MM.1S (cell line): ENCODE measurements at regions not wholly inside any gene's neighbourhood (a gene's known extent, or its start where the extent isn't known, plus 50 kb on each side); places are given as distances from the start of the nearest gene placed in this dataset.

ENCODE experiments used
- DNase-seq: peaks from one replicate; pipeline ENCODE4 v3.0.0-alpha.2; 2015
- H2AFZ ChIP-seq: fragments of 300-600 bp; sonication (generic); 2 replicates; pipeline ENCODE4 v1.6.0; 2016; ENCODE audit warnings: antibody characterized with exemption, low read length
- H3F3A ChIP-seq: fragments of 300-600 bp; sonication (generic); 2 replicates; pipeline ENCODE4 v1.6.1; 2016; ENCODE audit warnings: mild to moderate bottlenecking, antibody characterized with exemption, low read length, moderate library complexity, mixed read lengths; ENCODE audit not compliant: insufficient read depth
- H3K27ac ChIP-seq: fragments of 300-600 bp; sonication (generic); 2 replicates; pipeline ENCODE4 v1.5.1; 2016; ENCODE audit warnings: mild to moderate bottlenecking, low read length
- H3K27me3 ChIP-seq: fragments of 300-600 bp; sonication (generic); replicated peaks from 2 replicates; pipeline ENCODE4 v1.6.0; 2016; ENCODE audit warnings: low read length; ENCODE audit not compliant: insufficient read depth
- H3K36me3 ChIP-seq: fragments of 300-600 bp; sonication (generic); replicated peaks from 2 replicates; pipeline ENCODE4 v1.6.1; 2016; ENCODE audit warnings: mild to moderate bottlenecking, low read length, mixed read lengths; ENCODE audit not compliant: insufficient read depth
- H3K4me1 ChIP-seq: fragments of 300-600 bp; sonication (generic); 2 replicates; pipeline ENCODE4 v1.6.1; 2016; ENCODE audit warnings: low read length, mixed read lengths
- H3K4me2 ChIP-seq: fragments of 300-600 bp; sonication (generic); 2 replicates; pipeline ENCODE4 v1.6.0; 2016; ENCODE audit warnings: low read depth, low read length
- H3K4me3 ChIP-seq: fragments of 300-600 bp; sonication (generic); 2 replicates; pipeline ENCODE4 v1.5.1; 2016; ENCODE audit warnings: low read length, mixed read lengths
- H3K79me2 ChIP-seq: fragments of 300-600 bp; sonication (generic); 2 replicates; pipeline ENCODE4 v1.6.1; 2016; ENCODE audit warnings: mixed run types, low read length, mixed read lengths
- H3K9ac ChIP-seq: fragments of 300-600 bp; sonication (generic); 2 replicates; pipeline ENCODE4 v1.6.1; 2016; ENCODE audit warnings: low read length, mixed read lengths
- H3K9me2 ChIP-seq: fragments of 300-600 bp; sonication (generic); replicated peaks from 2 replicates; pipeline ENCODE4 v1.6.1; 2016; ENCODE audit warnings: mild to moderate bottlenecking, low read length, mixed read lengths; ENCODE audit not compliant: insufficient read depth
- H3K9me3 ChIP-seq: fragments of 300-600 bp; sonication (generic); replicated peaks from 2 replicates; pipeline ENCODE4 v1.6.1; 2016; ENCODE audit warnings: mild to moderate bottlenecking, low read length, mixed read lengths; ENCODE audit not compliant: insufficient read depth
- H4K20me1 ChIP-seq: fragments of 300-600 bp; sonication (generic); 2 replicates; pipeline ENCODE4 v1.6.1; 2016; ENCODE audit warnings: mild to moderate bottlenecking, low read length, moderate library complexity, mixed read lengths; ENCODE audit not compliant: insufficient read depth
- EZH2 ChIP-seq: fragments of 300-600 bp; sonication (generic); optimal IDR thresholded peaks from 2 replicates; pipeline ENCODE3; 2017; ENCODE audit warnings: low read depth, mild to moderate bottlenecking, antibody characterized with exemption, low read length, mixed read lengths
- EZH2phosphoT487 ChIP-seq: fragments of 300-600 bp; sonication (generic); IDR thresholded peaks from 2 replicates; pipeline ENCODE4 v1.6.1; 2018; ENCODE audit warnings: antibody characterized with exemption, low read length
- TF ChIP-seq, protein P1 (sequence below): fragments of 300-600 bp; sonication (generic); IDR thresholded peaks from 2 replicates; pipeline ENCODE4 v1.5.1; 2016; ENCODE audit warnings: antibody characterized with exemption, low read length, mixed read lengths

DNA sequence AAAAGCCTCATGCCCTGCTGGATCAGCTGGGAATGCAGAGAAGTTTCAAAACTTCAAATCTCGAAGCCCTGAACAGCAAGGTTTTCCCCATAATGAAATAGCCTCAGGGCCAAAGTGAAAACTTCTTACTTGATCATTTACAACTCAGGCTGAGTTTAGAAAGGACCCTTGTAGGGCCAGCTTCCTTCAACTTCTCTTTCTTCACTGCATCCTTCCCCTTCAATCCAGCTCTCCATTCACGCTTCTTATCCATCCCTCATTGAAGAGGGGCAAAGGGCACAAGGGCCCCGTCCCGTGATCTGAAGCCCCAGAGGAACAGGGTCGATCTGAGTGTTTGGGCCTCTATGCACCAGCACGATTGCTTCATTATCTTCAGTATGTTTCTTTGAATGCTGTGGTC is 392.2 kb upstream of the CELF2 start:
- Histone ChIP-seq H3K9ac (no peak overlapping the region), H3K4me2 (no peak overlapping the region), H3K79me2 (no peaks in the 10 kb centered on the region), H4K20me1 (no peaks in the 10 kb centered on the region), H3K9me2 (no peaks in the 10 kb centered on the region), H3K9me3 (no peaks in the 10 kb centered on the region), H3K36me3 (no peaks in the 10 kb centered on the region), H3F3A (no peaks in the 10 kb centered on the region), H3K27ac (no peak overlapping the region), H2AFZ (no peak overlapping the region), H3K27me3 (no peaks in the 10 kb centered on the region), H3K4me1 (no peaks in the 10 kb centered on the region), H3K4me3 (no peak overlapping the region)
- no peak for DNase-seq
- no peak for TF ChIP-seq EZH2
- no peak for TF ChIP-seq EZH2phosphoT487
- TF ChIP-seq, protein P1, sequence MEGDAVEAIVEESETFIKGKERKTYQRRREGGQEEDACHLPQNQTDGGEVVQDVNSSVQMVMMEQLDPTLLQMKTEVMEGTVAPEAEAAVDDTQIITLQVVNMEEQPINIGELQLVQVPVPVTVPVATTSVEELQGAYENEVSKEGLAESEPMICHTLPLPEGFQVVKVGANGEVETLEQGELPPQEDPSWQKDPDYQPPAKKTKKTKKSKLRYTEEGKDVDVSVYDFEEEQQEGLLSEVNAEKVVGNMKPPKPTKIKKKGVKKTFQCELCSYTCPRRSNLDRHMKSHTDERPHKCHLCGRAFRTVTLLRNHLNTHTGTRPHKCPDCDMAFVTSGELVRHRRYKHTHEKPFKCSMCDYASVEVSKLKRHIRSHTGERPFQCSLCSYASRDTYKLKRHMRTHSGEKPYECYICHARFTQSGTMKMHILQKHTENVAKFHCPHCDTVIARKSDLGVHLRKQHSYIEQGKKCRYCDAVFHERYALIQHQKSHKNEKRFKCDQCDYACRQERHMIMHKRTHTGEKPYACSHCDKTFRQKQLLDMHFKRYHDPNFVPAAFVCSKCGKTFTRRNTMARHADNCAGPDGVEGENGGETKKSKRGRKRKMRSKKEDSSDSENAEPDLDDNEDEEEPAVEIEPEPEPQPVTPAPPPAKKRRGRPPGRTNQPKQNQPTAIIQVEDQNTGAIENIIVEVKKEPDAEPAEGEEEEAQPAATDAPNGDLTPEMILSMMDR, result no peak

DNA sequence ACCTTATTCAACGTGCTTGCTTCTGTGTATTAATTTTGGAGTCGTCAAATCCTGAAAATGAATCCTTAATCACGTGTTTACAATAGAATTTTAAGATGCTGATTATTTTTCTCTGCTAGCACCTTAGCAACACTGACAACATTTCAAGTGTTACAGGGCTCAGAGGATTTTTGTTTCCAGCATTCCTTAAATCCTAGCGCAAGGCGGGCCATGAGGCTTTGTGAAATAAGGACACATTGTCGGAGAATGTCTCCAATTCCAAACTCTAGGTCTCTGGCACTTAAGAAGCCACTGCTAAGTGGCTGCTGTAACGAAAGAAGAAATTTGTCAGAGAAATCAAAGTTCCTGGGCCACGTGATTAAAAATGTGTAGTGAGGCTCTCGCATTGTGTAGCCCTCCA is 390.9 kb upstream of the CELF2 start:
- no peaks in the 10 kb centered on the region for H3K9me3 ChIP-seq
- H3K79me2 ChIP-seq, result no peaks in the 10 kb centered on the region
- H3K36me3 ChIP-seq, result no peaks in the 10 kb centered on the region
- no peaks in the 10 kb centered on the region for H3K4me1 ChIP-seq
- no peak overlapping the region for H3K27ac ChIP-seq
- H2AFZ ChIP-seq, result no peak overlapping the region
- no peak for DNase-seq
- H4K20me1 ChIP-seq, result no peaks in the 10 kb centered on the region
- H3K4me2 ChIP-seq, result no peak overlapping the region
- H3K9me2 ChIP-seq, result no peaks in the 10 kb centered on the region
- no peaks in the 10 kb centered on the region for H3K27me3 ChIP-seq
- TF ChIP-seq, protein P1, result no peak
- no peak for TF ChIP-seq EZH2phosphoT487
- TF ChIP-seq EZH2, result no peak
- H3K9ac ChIP-seq, result no peak overlapping the region
- H3K4me3 ChIP-seq, result no peak overlapping the region
- no peaks in the 10 kb centered on the region for H3F3A ChIP-seq

DNA sequence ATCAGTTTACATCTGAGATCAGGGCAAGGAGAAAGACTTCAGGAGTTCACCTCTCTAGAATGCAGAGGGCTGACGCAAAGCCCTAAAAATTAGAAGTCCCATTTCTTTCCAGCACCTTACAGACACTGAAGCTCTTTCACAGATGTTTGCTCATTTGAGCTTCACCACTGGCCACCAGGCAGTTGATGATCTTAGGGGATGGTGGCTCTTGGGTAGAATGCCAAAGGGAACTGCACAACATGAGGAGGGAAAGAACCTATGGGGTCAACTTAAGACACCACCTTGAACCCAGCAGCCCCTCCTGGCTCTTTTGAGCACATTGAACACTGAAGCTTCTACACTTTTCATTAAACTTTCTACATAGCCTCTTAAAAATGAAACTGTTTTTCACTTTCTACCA is 390.3 kb upstream of the CELF2 start:
- Histone ChIP-seq H3K9me2 (no peaks in the 10 kb centered on the region), H3F3A (no peaks in the 10 kb centered on the region), H3K36me3 (no peaks in the 10 kb centered on the region), H3K9ac (no peak overlapping the region), H3K79me2 (no peaks in the 10 kb centered on the region), H3K4me2 (no peak overlapping the region), H4K20me1 (no peaks in the 10 kb centered on the region), H3K4me1 (no peaks in the 10 kb centered on the region), H3K27ac (no peak overlapping the region), H3K9me3 (no peaks in the 10 kb centered on the region), H3K27me3 (no peaks in the 10 kb centered on the region), H2AFZ (no peak overlapping the region), H3K4me3 (no peak overlapping the region)
- DNase-seq, result no peak
- TF ChIP-seq, protein P1, result no peak
- no peak for TF ChIP-seq EZH2
- TF ChIP-seq EZH2phosphoT487, result no peak
